Aorta (tissue), 5 donors: ENCODE measurements at regions not wholly inside any gene's neighbourhood (a gene's known extent, or its start where the extent isn't known, plus 50 kb on each side); places are given as distances from the start of the nearest gene placed in this dataset.
"Not testable (repeated sequence)": the region's sequence is repeated elsewhere in the genome, so short reads cannot be mapped to it uniquely, and the experiment has no call there.

Source experiments
- ATAC-seq: fragments of 200-7000 bp; cut with Tn5 transposase; one replicate; pipeline ENCODE4 v1.9.1; 2022; ENCODE audit warnings: moderate library complexity; ENCODE audit not compliant: low FRiP score
- DNase-seq, 2 donors: peaks; one replicate each; pipeline ENCODE4 v3.0.0-alpha.2; 2020
- H3K27ac ChIP-seq, 2 donors: one replicate each; pipeline ENCODE4 v1.5.1; 2013; ENCODE audit warnings: low read length in 2 of 2, mild to moderate bottlenecking in 2 of 2, moderate library complexity in 2 of 2, control low read depth in 1 of 2, inconsistent platforms in 1 of 2, low read depth in 1 of 2
- H3K27me3 ChIP-seq, 2 donors: one replicate each; pipeline ENCODE4 v1.6.1; 2013; ENCODE audit warnings: control low read depth in 1 of 2, low read length in 1 of 2, mild to moderate bottlenecking in 1 of 2, moderate library complexity in 1 of 2; ENCODE audit not compliant: insufficient read depth in 2 of 2, control insufficient read depth in 1 of 2
- H3K36me3 ChIP-seq, 2 donors: one replicate each; pipeline ENCODE4 v1.6.1; 2013; ENCODE audit warnings: control low read depth in 1 of 2, low read length in 1 of 2, mild to moderate bottlenecking in 1 of 2; ENCODE audit not compliant: insufficient read depth in 2 of 2, control insufficient read depth in 1 of 2
- H3K4me1 ChIP-seq, 2 donors: one replicate each; pipeline ENCODE4 v1.6.1; 2013; ENCODE audit warnings: low read length in 2 of 2, control low read depth in 1 of 2, mild to moderate bottlenecking in 1 of 2, moderate library complexity in 1 of 2; ENCODE audit not compliant: insufficient read depth in 2 of 2, control insufficient read depth in 1 of 2
- H3K4me3 ChIP-seq, 2 donors: one replicate each; pipeline ENCODE4 v1.5.1; 2013; ENCODE audit warnings: low read length in 2 of 2, control low read depth in 1 of 2, mild to moderate bottlenecking in 1 of 2
- H3K9me3 ChIP-seq: one replicate; pipeline ENCODE4 v1.6.1; 2013; ENCODE audit warnings: mild to moderate bottlenecking, low read length; ENCODE audit not compliant: control insufficient read depth
- WGBS, 2 donors: extraction: QIAGEN DNeasy Blood & Tissue Kit; methylation state at CpG; one replicate each; pipeline ENCODE4 v1.1.7; 2013; 5-methylcytosine and 5-hydroxymethylcytosine counted together
- intact Hi-C, 2 donors: fragments of 100-400 bp; cut with DNase I; formaldehyde crosslinking; loops; one replicate each; pipeline versions ENCODE4 v1.14.2 to v1.15.0; 2022
- donor health status: healthy with polysubstance abuse.
- donor health status: Bipolar disorder and iron deficiency.
- donor health status: DM: no; HTN: no; CAD: no.
- donor health status: DM: no; HTN: no; CAD: no.
- donor health status: DM: yes; HTN: yes; CAD: no.

- WGBS, 2 donors, result 76 to 78% methylated on average over 5 of the region's 5 CpGs
- ATAC-seq, H3K4me1 ChIP-seq, H3K4me3 ChIP-seq, H3K27me3 ChIP-seq, intact Hi-C loops, H3K36me3 ChIP-seq, H3K27ac ChIP-seq, DNase-seq, H3K9me3 ChIP-seq: not testable (repeated sequence)
Observed at GRCh38 chr2:181737302-181737701, 57.0 kb upstream of the NEUROD1 start.

- intact Hi-C loops, result no loop called here
- 19 to 25% methylated on average over 2 of the region's 2 CpGs for WGBS, 2 donors
- no peak overlapping the region for H3K27ac ChIP-seq
Observed at GRCh38 chr2:181738074-181738473, 57.8 kb upstream of the NEUROD1 start.

GRCh38 chr2:181738563-181738962 is 58.2 kb upstream of the NEUROD1 start:
- Histone ChIP-seq H3K9me3 (no peaks in the 10 kb centered on the region), H3K27me3 (no peaks in the 10 kb centered on the region), H3K4me1 (no peaks in the 10 kb centered on the region), H3K36me3 (no peaks in the 10 kb centered on the region), H3K4me3 (no peak overlapping the region), H3K27ac (no peak overlapping the region)
- DNase-seq (no peak), ATAC-seq (no peak)
- 85 to 86% methylated on average over 4 of the region's 4 CpGs for WGBS, 2 donors
- intact Hi-C loops, result no loop called here

More at GRCh38 chr2:181738074-181738473, 57.8 kb upstream of the NEUROD1 start:
- Histone ChIP-seq H3K4me1 (no peaks in the 10 kb centered on the region), H3K4me3 (no peak overlapping the region), H3K9me3 (no peaks in the 10 kb centered on the region), H3K36me3 (no peaks in the 10 kb centered on the region), H3K27me3 (no peaks in the 10 kb centered on the region)
- DNase-seq (no peak), ATAC-seq (no peak)

GRCh38 chr2:181741756-181742155 is 61.4 kb upstream of the NEUROD1 start:
- no peak for ATAC-seq

GRCh38 chr2:181742361-181742760 is 62.0 kb upstream of the NEUROD1 start:
- DNase-seq (no peak), ATAC-seq (no peak)
- intact Hi-C loops, result loop anchor here (2.0 to 5.0 kb wide), 6 partner anchors 150 to 390 kb away; partner anchors contain the start of gene ITPRID2 (in 1 of the 2)
- Histone ChIP-seq H3K36me3 (no peaks in the 10 kb centered on the region), H3K27me3 (no peaks in the 10 kb centered on the region), H3K4me1 (no peaks in the 10 kb centered on the region), H3K4me3 (no peak overlapping the region), H3K9me3 (no peaks in the 10 kb centered on the region), H3K27ac (no peak overlapping the region)
- 40 to 41% methylated on average over 3 of the region's 3 CpGs for WGBS, 2 donors

More at GRCh38 chr2:181741756-181742155, 61.4 kb upstream of the NEUROD1 start:
- intact Hi-C loops, result loop anchor here (2.0 to 5.0 kb wide), 6 partner anchors 151 to 391 kb away; partner anchors contain the start of gene ITPRID2 (in 1 of the 2)
- no peaks in the 10 kb centered on the region for H3K27me3 ChIP-seq
- no peaks in the 10 kb centered on the region for H3K36me3 ChIP-seq
- H3K9me3 ChIP-seq, result no peaks in the 10 kb centered on the region
- WGBS, 2 donors, result 20 to 36% methylated on average over 1 of the region's 1 CpG
- no peak overlapping the region for H3K4me3 ChIP-seq
- H3K27ac ChIP-seq, result no peak overlapping the region
- no peak for DNase-seq
- H3K4me1 ChIP-seq, result no peaks in the 10 kb centered on the region

- intact Hi-C loops, result loop anchor here (2.0 to 5.0 kb wide), 6 partner anchors 149 to 389 kb away; partner anchors contain the start of gene ITPRID2 (in 1 of the 2)
- Histone ChIP-seq H3K36me3 (no peaks in the 10 kb centered on the region), H3K4me3 (no peak overlapping the region), H3K27me3 (peaks cover 0 to 2% of the 10 kb centered on the region in 2 donors), H3K9me3 (peaks cover 2% of the 10 kb centered on the region), H3K4me1 (no peaks in the 10 kb centered on the region), H3K27ac (no peak overlapping the region)
- DNase-seq, result no peak
- ATAC-seq, result no peak
- 12 to 13% methylated on average over 6 of the region's 6 CpGs for WGBS, 2 donors
Observed at GRCh38 chr2:181742922-181743722, 62.8 kb upstream of the NEUROD1 start.

GRCh38 chr2:181743723-181744031 is 63.4 kb upstream of the NEUROD1 start:
- no peak for ATAC-seq
- intact Hi-C loops, result loop anchor here (2.0 to 5.0 kb wide), 6 partner anchors 149 to 389 kb away; partner anchors contain the start of gene ITPRID2 (in 1 of the 2)
- 83 to 88% methylated on average over 2 of the region's 2 CpGs for WGBS, 2 donors

GRCh38 chr2:181745796-181746540 is 65.7 kb upstream of the NEUROD1 start:
- ATAC-seq (no peak), DNase-seq (no peak)
- no peaks in the 10 kb centered on the region for H3K4me1 ChIP-seq
- H3K27ac ChIP-seq, result no peak overlapping the region
- H3K36me3 ChIP-seq, result no peaks in the 10 kb centered on the region
- no peak overlapping the region for H3K4me3 ChIP-seq
- peaks cover 2% of the 10 kb centered on the region for H3K9me3 ChIP-seq
- intact Hi-C loops, result loop anchor here in 1 of 2 donors (5.0 kb wide), 1 partner anchor 206 kb away; no protein-coding TSS in a partner anchor
- peaks cover 0 to 3% of the 10 kb centered on the region in 2 donors for H3K27me3 ChIP-seq
- 93 to 94% methylated on average over 3 of the region's 3 CpGs for WGBS, 2 donors

More at GRCh38 chr2:181743723-181744031, 63.4 kb upstream of the NEUROD1 start:
- no peak overlapping the region for H3K27ac ChIP-seq
- H3K9me3 ChIP-seq, result peaks cover 2% of the 10 kb centered on the region
- H3K27me3 ChIP-seq, result peaks cover 0 to 2% of the 10 kb centered on the region in 2 donors
- H3K4me1 ChIP-seq, result no peaks in the 10 kb centered on the region
- H3K36me3 ChIP-seq, result no peaks in the 10 kb centered on the region
- no peak overlapping the region for H3K4me3 ChIP-seq
- no peak for DNase-seq
